GM18867 (cell line): ENCODE measurements at regions not wholly inside any gene's neighbourhood (a gene's known extent, or its start where the extent isn't known, plus 50 kb on each side); places are given as distances from the start of the nearest gene placed in this dataset.

Experiments used
- ATAC-seq: cut with Tn5 transposase; IDR thresholded peaks from one replicate; pipeline ENCODE4 v1.9.1; 2021; ENCODE audit warnings: mild to moderate bottlenecking, moderate library complexity; ENCODE audit not compliant: unreplicated experiment

DNA sequence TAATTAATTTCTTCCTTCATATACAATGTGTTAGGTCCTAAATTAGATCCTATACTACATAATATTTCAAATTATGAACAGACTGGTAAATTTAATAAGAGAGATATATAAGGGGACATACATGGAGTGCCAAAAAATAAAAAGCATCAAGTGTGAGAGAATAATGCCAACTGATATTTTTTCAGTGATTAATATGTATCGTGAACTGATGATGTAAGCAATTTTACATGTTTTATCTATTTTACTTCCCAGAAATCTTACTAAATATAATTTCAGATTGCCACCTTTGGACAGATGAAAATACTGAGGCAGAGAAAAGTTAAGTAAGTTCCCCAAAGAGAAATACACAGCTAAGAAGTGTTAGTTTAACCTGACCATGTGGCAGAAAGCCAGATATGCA lies 870.8 kb downstream of the SLITRK5 start:
- ATAC-seq: no peak

GRCh38 chr13:88544836-88545235 lies 873.7 kb downstream of the SLITRK5 start:
- no peak for ATAC-seq

- ATAC-seq: no peak
Observed at GRCh38 chr13:88552966-88553365, 881.8 kb downstream of the SLITRK5 start.

GRCh38 chr13:88565566-88565965 lies 894.4 kb downstream of the SLITRK5 start:
- no peak for ATAC-seq

DNA sequence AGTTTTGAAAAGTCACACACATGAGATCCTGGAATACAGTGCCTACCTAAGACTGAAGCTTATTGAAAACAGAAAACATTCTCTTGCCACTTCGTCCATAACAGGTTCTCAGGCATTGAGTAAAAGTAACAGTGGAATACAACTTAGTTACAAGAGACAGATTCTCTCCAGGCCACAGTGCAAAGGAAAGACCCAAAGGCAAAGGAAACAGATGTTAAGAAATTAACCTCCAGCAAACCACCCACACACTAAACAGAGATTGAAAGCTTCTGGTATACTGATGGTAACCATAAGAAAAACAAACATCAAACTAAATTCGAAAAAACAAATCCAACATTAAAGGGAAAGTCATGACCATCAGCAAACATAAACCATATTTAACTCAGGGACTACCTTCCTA lies 914.7 kb downstream of the SLITRK5 start:
- no peak for ATAC-seq

GRCh38 chr13:88586263-88586662 lies 915.1 kb downstream of the SLITRK5 start:
- no peak for ATAC-seq

DNA sequence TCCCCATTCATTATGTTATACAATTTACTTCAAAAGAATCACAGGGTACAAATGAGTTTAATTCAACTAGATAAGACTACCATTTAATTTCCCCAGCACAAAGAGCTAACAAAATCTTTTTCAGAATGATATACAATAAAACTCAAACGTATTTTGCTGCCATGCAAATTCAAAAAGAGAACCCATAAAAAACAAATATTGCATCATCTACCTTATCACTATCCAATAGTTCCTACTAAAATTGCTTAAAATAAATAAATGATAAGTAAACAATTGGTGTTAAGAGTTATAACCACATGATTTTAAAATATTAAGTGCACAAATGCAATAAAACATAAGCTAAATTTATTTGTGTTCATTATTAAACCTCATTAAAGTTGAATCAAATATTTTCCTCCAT lies 919.4 kb downstream of the SLITRK5 start:
- no peak for ATAC-seq

DNA sequence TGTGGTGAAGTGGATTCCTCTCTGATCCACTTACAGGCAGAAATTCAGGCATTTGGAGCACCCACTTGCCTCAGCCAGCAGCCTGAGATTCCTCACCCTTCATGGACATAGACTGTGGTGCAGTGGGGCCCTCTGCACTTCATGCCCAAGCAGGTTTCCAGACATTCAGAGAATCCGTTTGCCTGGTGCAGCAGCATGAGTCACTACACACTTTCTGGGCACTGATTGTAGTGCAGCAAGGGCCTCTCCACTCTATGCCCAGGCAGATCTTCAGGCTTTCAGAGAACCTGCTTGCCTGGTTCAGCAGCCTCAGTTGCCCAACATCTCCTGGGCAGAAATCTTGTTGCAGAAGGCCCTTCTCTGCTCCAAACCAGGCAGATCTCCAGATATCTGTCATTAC lies 920.9 kb downstream of the SLITRK5 start:
- ATAC-seq: no peak

- ATAC-seq: no peak
Observed at GRCh38 chr13:88601949-88602348, 930.8 kb downstream of the SLITRK5 start.

- ATAC-seq: no peak
Observed at GRCh38 chr13:88602786-88603777, 931.9 kb downstream of the SLITRK5 start.

GRCh38 chr13:88617176-88617575 lies 946.0 kb downstream of the SLITRK5 start:
- no peak for ATAC-seq

DNA sequence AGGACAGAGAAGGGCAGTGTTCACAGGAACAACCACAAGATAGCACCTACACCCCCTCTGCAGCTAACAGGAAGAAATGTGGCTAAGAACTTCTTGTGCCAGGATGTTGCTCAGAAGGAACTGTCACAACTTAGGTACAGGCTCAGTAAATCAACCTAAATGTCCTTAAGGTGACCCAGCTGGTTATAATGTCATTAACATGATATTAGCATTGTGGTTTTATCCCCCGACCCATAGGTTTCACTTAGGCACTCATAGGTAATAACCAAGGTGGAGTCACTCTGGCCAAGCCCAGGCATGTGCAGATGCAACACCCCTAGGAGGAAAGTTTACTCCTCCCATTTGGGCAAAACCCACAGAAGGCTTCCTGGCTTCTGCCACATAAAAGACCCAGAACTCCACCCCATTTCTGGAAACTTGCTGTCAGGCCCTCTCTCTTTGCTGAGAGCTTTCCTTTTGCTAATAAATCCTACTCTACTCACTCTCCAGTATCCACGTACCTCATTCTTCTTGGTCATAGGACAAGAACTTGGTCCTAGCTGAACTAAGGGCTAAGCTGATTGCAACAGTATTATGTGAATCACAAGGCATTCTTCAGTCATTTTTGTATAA lies 951.3 kb downstream of the SLITRK5 start:
- ATAC-seq: no peak

GRCh38 chr13:88623150-88623549 lies 952.0 kb downstream of the SLITRK5 start:
- ATAC-seq: no peak

GRCh38 chr13:88627071-88627470 lies 955.9 kb downstream of the SLITRK5 start:
- no peak for ATAC-seq

DNA sequence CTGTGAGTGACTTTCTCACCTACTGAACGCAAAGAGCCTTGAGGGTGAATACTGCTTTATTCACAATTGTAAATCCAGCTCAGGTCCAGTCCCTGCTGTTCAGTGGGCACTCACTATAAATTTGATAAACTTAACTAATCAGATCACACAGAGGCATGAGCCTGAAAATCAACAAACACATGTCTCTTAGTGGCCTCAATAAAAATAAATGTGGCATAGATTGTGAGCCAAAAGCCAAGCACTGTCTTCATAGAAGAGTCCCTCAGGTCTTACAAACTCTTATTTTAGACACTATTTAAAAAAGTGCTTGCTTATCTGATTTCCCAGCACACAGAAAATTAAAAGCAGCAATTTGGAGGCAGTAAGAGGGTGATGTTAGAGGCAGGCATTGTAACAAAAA lies 957.7 kb downstream of the SLITRK5 start:
- no peak for ATAC-seq

- ATAC-seq: no peak
Observed at GRCh38 chr13:88637935-88638334, 966.8 kb downstream of the SLITRK5 start.

DNA sequence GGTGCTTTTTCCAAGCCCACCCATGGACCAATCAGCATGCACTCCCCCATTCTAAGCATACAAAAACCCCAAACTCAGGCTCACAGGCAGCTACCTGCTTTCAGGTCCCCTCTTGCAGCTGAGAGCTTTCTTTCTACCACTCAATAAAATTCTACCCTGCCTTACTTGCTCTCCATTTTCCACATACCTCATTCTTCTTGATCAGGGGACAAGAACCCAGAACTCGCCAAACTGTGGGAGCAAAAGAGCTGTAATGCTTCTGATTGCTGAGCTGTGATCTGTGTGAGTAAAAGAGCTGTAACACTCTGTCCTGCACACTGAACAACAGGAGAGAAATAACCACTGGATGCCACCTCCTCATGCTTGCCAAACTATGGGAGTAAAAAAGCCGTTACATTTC lies 972.1 kb downstream of the SLITRK5 start:
- no peak for ATAC-seq

- no peak for ATAC-seq
Observed at GRCh38 chr13:88648598-88649373, 977.6 kb downstream of the SLITRK5 start.

GRCh38 chr13:88649855-88650254 lies 978.7 kb downstream of the SLITRK5 start:
- no peak for ATAC-seq

GRCh38 chr13:88651531-88651930 lies 980.4 kb downstream of the SLITRK5 start:
- ATAC-seq: no peak

- ATAC-seq: no peak
Observed at GRCh38 chr13:88656751-88657150, 985.6 kb downstream of the SLITRK5 start.
